Testis (tissue), 2 donors: ENCODE measurements at regions not wholly inside any gene's neighbourhood (a gene's known extent, or its start where the extent isn't known, plus 50 kb on each side); places are given as distances from the start of the nearest gene placed in this dataset.

Source experiments
- DNase-seq: peaks from one replicate; pipeline ENCODE4 v3.0.0-alpha.2; 2019
- H3K27ac ChIP-seq, 2 donors: fragments of 200-600 bp; sonication (generic); one replicate each; pipeline ENCODE4 v1.5.1; 2019
- H3K27me3 ChIP-seq: fragments of 200-600 bp; sonication (generic); one replicate; pipeline ENCODE4 v1.5.1; 2019
- H3K36me3 ChIP-seq: fragments of 200-600 bp; sonication (generic); one replicate; pipeline ENCODE4 v1.5.1; 2017; ENCODE audit warnings: low read depth; ENCODE audit errors: missing control alignments
- H3K4me1 ChIP-seq: fragments of 200-600 bp; sonication (generic); one replicate; pipeline ENCODE4 v1.5.1; 2019
- H3K4me3 ChIP-seq, 2 donors: fragments of 200-600 bp; sonication (generic); one replicate each; pipeline ENCODE4 v1.5.1; 2017 to 2019
- H3K9me3 ChIP-seq: fragments of 200-600 bp; sonication (generic); one replicate; pipeline ENCODE4 v1.5.1; 2017
- CTCF ChIP-seq, 3 experiments: fragments of 450-650 bp in 2 of 3; fragments of 200-600 bp in 1 of 3; sonication (generic) in 1 of 3; IDR thresholded peaks; one replicate each; pipeline ENCODE4 v1.5.1; 2016 to 2019; ENCODE audit warnings: antibody characterized with exemption in 3 of 3, mild to moderate bottlenecking in 2 of 3, moderate library complexity in 1 of 3
- POLR2A ChIP-seq: fragments of 450-650 bp; IDR thresholded peaks from one replicate; pipeline ENCODE4 v1.6.1; 2017; ENCODE audit warnings: antibody characterized with exemption, mild to moderate bottlenecking, moderate library complexity
- WGBS, 2 donors: methylation state at CpG; one replicate each; pipeline ENCODE4 v1.1.5; 2018; 5-methylcytosine and 5-hydroxymethylcytosine counted together
- intact Hi-C: fragments of 100-400 bp; cut with DNase I; formaldehyde crosslinking; loops from one replicate; pipeline ENCODE4 v1.15.1; 2023; ENCODE audit warnings: low total_unique reads

- no peaks in the 10 kb centered on the region for H3K4me1 ChIP-seq
- TF ChIP-seq CTCF (IDR thresholded peaks at IDR 0.05) = no peak
- no peak for TF ChIP-seq POLR2A
- 85 to 88% methylated on average over 5 of the region's 5 CpGs for WGBS, 2 donors
- DNase-seq = no peak
- no peak overlapping the region for H3K27ac ChIP-seq
- H3K27me3 ChIP-seq = no peaks in the 10 kb centered on the region
- H3K4me3 ChIP-seq = no peak overlapping the region
- no peaks in the 10 kb centered on the region for H3K9me3 ChIP-seq
- no peaks in the 10 kb centered on the region for H3K36me3 ChIP-seq
- intact Hi-C loops = no loop called here
Observed at GRCh38 chr2:60091894-60092293, 461.6 kb downstream of the BCL11A start.

GRCh38 chr2:60091266-60091665 is 462.2 kb downstream of the BCL11A start:
- no peaks in the 10 kb centered on the region for H3K27me3 ChIP-seq
- no peaks in the 10 kb centered on the region for H3K36me3 ChIP-seq
- TF ChIP-seq CTCF (IDR thresholded peaks at IDR 0.05) (no peak), POLR2A (no peak)
- no peaks in the 10 kb centered on the region for H3K4me1 ChIP-seq
- H3K9me3 ChIP-seq = no peaks in the 10 kb centered on the region
- H3K4me3 ChIP-seq = no peak overlapping the region
- intact Hi-C loops = no loop called here
- no peak for DNase-seq
- WGBS, 2 donors = 51 to 60% methylated on average over 2 of the region's 2 CpGs
- no peak overlapping the region for H3K27ac ChIP-seq

- Histone ChIP-seq H3K4me1 (no peaks in the 10 kb centered on the region), H3K9me3 (no peaks in the 10 kb centered on the region), H3K27ac (no peak overlapping the region), H3K36me3 (no peaks in the 10 kb centered on the region), H3K27me3 (no peaks in the 10 kb centered on the region), H3K4me3 (no peak overlapping the region)
- 91 to 92% methylated on average over 2 of the region's 2 CpGs for WGBS, 2 donors
- DNase-seq = no peak
- intact Hi-C loops = no loop called here
- no peak for TF ChIP-seq POLR2A
- no peak for TF ChIP-seq CTCF (IDR thresholded peaks at IDR 0.05)
Observed at GRCh38 chr2:60079562-60079961, 473.9 kb downstream of the BCL11A start.

- H3K4me3 ChIP-seq = no peak overlapping the region
- intact Hi-C loops = no loop called here
- H3K9me3 ChIP-seq = no peaks in the 10 kb centered on the region
- no peak overlapping the region for H3K27ac ChIP-seq
- no peak for DNase-seq
- 83% methylated on average over 6 of the region's 6 CpGs for WGBS, 2 donors
- H3K27me3 ChIP-seq = no peaks in the 10 kb centered on the region
- no peak for TF ChIP-seq POLR2A
- no peak for TF ChIP-seq CTCF (IDR thresholded peaks at IDR 0.05)
- H3K36me3 ChIP-seq = no peaks in the 10 kb centered on the region
- no peaks in the 10 kb centered on the region for H3K4me1 ChIP-seq
Observed at GRCh38 chr2:60075048-60075447, 478.4 kb downstream of the BCL11A start.

GRCh38 chr2:60073201-60073600 is 480.3 kb downstream of the BCL11A start:
- Histone ChIP-seq H3K9me3 (no peaks in the 10 kb centered on the region), H3K4me1 (no peaks in the 10 kb centered on the region), H3K36me3 (no peaks in the 10 kb centered on the region), H3K4me3 (no peak overlapping the region), H3K27ac (no peak overlapping the region), H3K27me3 (no peaks in the 10 kb centered on the region)
- intact Hi-C loops = no loop called here
- no peak for TF ChIP-seq POLR2A
- TF ChIP-seq CTCF (IDR thresholded peaks at IDR 0.05) = no peak
- WGBS, 2 donors = 87 to 93% methylated on average over 12 of the region's 12 CpGs
- DNase-seq = no peak
